Spleen (tissue), 7 donors: ENCODE measurements at regions not wholly inside any gene's neighbourhood (a gene's known extent, or its start where the extent isn't known, plus 50 kb on each side); places are given as distances from the start of the nearest gene placed in this dataset.

Experiments
- POLR2A ChIP-seq, 3 donors: fragments of 450-650 bp; IDR thresholded peaks; one replicate each; pipeline ENCODE4 v1.5.1; 2017; ENCODE audit warnings: antibody characterized with exemption in 3 of 3, mild to moderate bottlenecking in 1 of 3
- POLR2AphosphoS5 ChIP-seq, 3 donors: sonication (generic); formaldehyde crosslinking; IDR thresholded peaks; one replicate each; pipeline ENCODE4 v1.5.1; 2017; ENCODE audit warnings: antibody characterized with exemption in 3 of 3
- TF ChIP-seq, protein P1 (sequence below), 11 experiments: fragments of 200-600 bp in 7 of 11; fragments of 450-650 bp in 4 of 11; sonication (generic) in 4 of 11; IDR thresholded peaks in 8 of 11; conservative IDR thresholded peaks in 3 of 11; 1 replicate in 7 of 11; 2 replicates in 4 of 11; pipeline versions ENCODE4 v1.4.0 to v1.8.0; 2016 to 2021; ENCODE audit warnings: antibody characterized with exemption in 11 of 11, inconsistent platforms in 4 of 11, mild to moderate bottlenecking in 1 of 11
- donor health status: DM: no; HTN: no; CAD: no; lungs with moderate emphysema.
- donor health status: DM: no; HTN: no; CAD: no.
- donor health status: DM: no; HTN: no; CAD: no.

DNA sequence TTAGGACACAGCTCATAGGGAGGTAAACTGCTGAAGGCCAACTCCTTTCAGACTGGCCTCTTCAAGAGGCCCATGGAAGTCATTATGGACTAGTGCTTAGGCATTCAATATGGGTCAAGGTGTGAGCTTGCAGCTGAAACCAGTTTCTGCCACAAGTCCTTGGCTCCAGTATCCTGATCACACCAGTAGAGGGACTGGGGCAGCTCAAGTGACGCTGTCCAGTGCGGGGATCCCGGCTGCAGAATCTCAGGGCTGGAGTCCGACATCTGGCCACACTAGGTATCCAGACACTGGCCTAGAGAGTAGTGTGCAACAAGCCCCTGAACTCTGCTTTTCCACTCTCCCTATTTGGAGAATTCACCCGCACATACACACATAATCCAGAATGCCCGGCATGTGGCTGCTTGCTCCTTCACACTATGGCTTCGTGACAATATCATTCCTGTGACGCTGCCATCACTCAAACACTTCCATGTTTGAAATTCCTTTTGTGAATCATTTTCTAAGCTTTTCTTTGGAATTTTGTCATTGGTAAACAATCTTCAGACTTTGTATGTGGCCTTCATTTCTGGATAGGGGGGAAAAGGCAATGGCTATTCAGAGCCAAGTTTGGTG is 425.1 kb downstream of the EFNB2 start:
- TF ChIP-seq, protein P1, sequence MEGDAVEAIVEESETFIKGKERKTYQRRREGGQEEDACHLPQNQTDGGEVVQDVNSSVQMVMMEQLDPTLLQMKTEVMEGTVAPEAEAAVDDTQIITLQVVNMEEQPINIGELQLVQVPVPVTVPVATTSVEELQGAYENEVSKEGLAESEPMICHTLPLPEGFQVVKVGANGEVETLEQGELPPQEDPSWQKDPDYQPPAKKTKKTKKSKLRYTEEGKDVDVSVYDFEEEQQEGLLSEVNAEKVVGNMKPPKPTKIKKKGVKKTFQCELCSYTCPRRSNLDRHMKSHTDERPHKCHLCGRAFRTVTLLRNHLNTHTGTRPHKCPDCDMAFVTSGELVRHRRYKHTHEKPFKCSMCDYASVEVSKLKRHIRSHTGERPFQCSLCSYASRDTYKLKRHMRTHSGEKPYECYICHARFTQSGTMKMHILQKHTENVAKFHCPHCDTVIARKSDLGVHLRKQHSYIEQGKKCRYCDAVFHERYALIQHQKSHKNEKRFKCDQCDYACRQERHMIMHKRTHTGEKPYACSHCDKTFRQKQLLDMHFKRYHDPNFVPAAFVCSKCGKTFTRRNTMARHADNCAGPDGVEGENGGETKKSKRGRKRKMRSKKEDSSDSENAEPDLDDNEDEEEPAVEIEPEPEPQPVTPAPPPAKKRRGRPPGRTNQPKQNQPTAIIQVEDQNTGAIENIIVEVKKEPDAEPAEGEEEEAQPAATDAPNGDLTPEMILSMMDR (IDR thresholded peaks at IDR 0.05 in 8 of 11, conservative IDR thresholded peaks at IDR 0.05 in 3 of 11): no peak
- no peak for TF ChIP-seq POLR2A (IDR thresholded peaks at IDR 0.05)
- TF ChIP-seq POLR2AphosphoS5 (IDR thresholded peaks at IDR 0.05): no peak
